NCI-H2227 treated with DMSO at 0.1 percent for 48 hours (cell line): ENCODE measurements at regions not wholly inside any gene's neighbourhood (a gene's known extent, or its start where the extent isn't known, plus 50 kb on each side); places are given as distances from the start of the nearest gene placed in this dataset.

Experiments used
- DNase-seq: peaks from one replicate; lab custom pipeline; 2025; lab: John Stamatoyannopoulos, UW

- no peak for DNase-seq
Observed at GRCh38 chr5:155299386-155300005, 285.9 kb downstream of the KIF4B start.

GRCh38 chr5:155303120-155303519, 289.6 kb downstream of the KIF4B start:
- DNase-seq = no peak

- no peak for DNase-seq
Observed at GRCh38 chr5:155307229-155307628, 293.7 kb downstream of the KIF4B start.

- no peak for DNase-seq
Observed at GRCh38 chr5:155308289-155308688, 294.7 kb downstream of the KIF4B start.

GRCh38 chr5:155309021-155309746, 295.6 kb downstream of the KIF4B start:
- no peak for DNase-seq

- no peak for DNase-seq
Observed at GRCh38 chr5:155311721-155312120, 298.2 kb downstream of the KIF4B start.

- DNase-seq = no peak
Observed at GRCh38 chr5:155313518-155313917, 300.0 kb downstream of the KIF4B start.

- no peak for DNase-seq
Observed at GRCh38 chr5:155316070-155316714, 302.6 kb downstream of the KIF4B start.

- no peak for DNase-seq
Observed at GRCh38 chr5:155332618-155333017, 319.1 kb downstream of the KIF4B start.

GRCh38 chr5:155342956-155343355, 329.4 kb downstream of the KIF4B start:
- no peak for DNase-seq

GRCh38 chr5:155343468-155343867, 329.9 kb downstream of the KIF4B start:
- DNase-seq = no peak

- no peak for DNase-seq
Observed at GRCh38 chr5:155353231-155353630, 339.7 kb downstream of the KIF4B start.

- peak; percentile 67 for DNase-seq
Observed at GRCh38 chr5:155366096-155366495, 352.5 kb downstream of the KIF4B start.

GRCh38 chr5:155367841-155368240, 354.3 kb downstream of the KIF4B start:
- DNase-seq = no peak

- no peak for DNase-seq
Observed at GRCh38 chr5:155368490-155368889, 354.9 kb downstream of the KIF4B start.

- DNase-seq = no peak
Observed at GRCh38 chr5:155380480-155380879, 366.9 kb downstream of the KIF4B start.

GRCh38 chr5:155381654-155382053, 368.1 kb downstream of the KIF4B start:
- no peak for DNase-seq

GRCh38 chr5:155389498-155389897, 375.9 kb downstream of the KIF4B start:
- no peak for DNase-seq

GRCh38 chr5:155394727-155395126, 381.2 kb downstream of the KIF4B start:
- no peak for DNase-seq

- no peak for DNase-seq
Observed at GRCh38 chr5:155402927-155403640, 389.5 kb downstream of the KIF4B start.

GRCh38 chr5:155406815-155407214, 393.3 kb downstream of the KIF4B start:
- no peak for DNase-seq

- no peak for DNase-seq
Observed at GRCh38 chr5:155408465-155408864, 394.9 kb downstream of the KIF4B start.

GRCh38 chr5:155416765-155417164, 403.2 kb downstream of the KIF4B start:
- DNase-seq = no peak
